HG03571 (cell line): ENCODE measurements at regions not wholly inside any gene's neighbourhood (a gene's known extent, or its start where the extent isn't known, plus 50 kb on each side); places are given as distances from the start of the nearest gene placed in this dataset.

Experiments used
- ATAC-seq: cut with Tn5 transposase; IDR thresholded peaks from one replicate; pipeline ENCODE4 v1.9.1; 2021; ENCODE audit not compliant: unreplicated experiment

DNA sequence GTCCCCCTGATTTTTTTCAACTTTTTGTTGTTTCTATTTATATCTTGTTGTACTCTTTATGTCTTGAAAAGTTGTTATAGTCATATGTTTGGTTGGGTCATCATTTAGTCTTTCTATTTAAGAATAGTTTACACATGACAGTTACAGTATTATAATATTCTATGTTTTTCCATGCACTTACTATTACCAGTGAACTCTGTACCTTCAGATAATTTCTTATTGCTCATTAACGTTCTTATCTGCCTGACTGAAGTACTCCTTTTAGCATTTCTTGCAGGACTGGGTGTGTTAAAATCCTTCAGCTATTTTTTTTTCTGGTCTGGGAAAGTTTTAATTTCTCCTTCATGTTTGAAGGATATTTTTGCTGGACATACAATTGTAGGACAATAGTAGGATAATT lies 157.7 kb upstream of the DIPK2B start:
- no peak for ATAC-seq

DNA sequence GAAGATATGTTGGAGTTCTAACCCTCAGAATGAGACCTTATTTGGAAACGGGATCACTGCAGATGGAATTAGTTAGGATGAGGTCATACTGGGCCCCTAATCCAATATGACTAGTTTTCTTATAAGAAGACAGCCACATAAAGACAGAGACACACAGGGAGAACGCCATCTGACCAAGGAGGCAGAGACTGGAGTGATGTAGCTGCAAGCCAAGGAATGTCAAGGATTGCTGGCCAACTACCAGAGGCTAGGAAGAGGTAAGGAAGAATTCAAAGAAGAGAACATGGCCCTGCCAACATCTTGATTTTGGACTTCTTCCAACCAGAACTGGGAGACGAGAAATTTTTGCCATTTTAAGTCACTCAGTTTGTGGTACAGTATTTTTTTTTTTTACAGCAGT lies 152.8 kb upstream of the DIPK2B start:
- no peak for ATAC-seq

DNA sequence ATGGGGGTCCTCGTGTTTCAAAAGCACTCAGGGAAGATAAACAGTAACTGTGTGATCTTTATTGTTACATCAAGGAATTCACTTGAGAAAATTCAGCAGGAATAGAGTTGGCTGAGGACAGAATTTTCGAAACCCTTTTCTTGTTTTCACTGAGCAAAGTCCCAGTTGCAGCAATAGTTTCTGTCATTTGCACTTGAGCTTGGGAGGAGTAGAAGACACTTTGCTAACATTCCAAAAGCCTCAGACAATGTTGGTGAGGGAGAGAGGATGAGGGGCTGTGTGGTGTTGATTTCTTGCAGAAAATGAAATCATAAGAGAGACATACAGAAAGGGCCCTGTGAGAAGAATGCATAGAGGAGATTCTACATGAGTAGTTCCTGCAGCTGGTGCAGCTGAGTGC lies 151.9 kb upstream of the DIPK2B start:
- ATAC-seq, result no peak

DNA sequence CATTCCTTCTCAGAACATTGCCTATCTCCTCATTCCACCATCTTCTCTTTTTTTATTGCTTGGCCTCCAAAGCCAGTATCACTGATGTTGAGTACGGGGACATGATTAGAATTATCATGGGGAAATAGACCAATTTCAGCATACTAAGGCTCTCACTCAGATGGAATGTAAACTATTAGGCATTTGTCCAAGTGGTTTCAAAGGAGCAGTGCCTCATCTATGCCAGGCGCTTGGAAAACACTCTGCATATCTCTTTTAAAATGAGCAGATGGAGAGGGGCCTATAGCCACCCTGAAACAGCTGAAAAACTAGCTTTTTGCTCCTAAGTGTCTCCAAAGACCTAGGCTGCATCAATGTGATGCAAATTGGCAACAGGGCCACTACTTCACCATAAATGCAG lies 150.8 kb upstream of the DIPK2B start:
- no peak for ATAC-seq

DNA sequence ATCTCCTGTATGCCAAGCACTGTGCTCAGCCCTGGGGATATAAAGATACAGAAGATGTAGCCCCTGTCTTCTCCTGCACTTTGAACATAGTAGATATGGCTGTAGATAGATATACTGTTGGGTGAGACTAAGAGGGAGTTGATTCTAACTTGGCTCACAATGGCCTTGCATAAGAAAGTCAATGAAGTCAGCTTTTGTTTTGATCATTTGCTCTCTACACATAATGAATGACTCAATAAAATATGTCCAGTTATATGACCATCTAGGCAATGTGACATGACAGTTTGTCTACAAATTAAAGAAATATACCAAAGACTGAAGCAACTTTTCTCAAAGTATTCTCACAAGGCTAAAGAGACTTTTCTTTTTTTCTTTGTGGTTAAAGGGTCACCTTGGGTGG lies 147.6 kb upstream of the DIPK2B start:
- no peak for ATAC-seq

DNA sequence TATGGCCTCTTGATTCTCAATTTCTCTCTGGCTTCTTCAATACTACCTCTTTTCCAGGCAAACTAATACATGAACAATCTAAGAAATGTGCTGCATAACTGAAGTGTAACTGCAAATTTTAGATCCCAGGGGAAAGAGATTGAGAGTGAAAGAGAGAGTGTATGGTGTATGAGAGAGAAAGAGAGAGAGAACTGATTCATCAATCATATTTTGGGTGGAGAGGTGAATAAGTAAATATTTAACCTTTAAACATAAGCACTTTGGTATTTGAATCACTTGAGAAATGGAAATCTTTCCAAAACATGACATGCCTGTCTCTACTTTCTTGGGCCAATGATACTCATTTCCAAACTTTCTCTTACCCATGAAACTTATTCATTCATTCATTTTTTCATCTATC lies 147.2 kb upstream of the DIPK2B start:
- no peak for ATAC-seq

DNA sequence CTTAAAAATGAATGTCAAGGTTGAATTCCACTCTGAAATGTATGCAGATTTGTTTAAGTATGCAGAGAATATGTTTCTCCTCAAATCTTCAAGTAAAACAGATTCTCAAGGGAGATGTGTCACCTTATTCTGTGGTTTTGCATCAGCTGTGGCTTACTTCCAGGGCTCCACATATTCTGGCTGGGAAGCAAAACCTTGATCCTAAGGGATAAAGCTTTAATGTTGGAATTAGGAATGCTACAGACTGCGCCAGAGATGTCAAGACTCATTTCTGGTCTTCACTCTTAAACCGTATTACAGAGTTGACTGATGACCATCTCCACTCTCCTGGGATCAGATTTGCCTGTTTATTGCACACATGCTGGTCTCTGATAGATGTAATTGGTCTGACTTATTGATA lies 143.9 kb upstream of the DIPK2B start:
- ATAC-seq, result no peak

DNA sequence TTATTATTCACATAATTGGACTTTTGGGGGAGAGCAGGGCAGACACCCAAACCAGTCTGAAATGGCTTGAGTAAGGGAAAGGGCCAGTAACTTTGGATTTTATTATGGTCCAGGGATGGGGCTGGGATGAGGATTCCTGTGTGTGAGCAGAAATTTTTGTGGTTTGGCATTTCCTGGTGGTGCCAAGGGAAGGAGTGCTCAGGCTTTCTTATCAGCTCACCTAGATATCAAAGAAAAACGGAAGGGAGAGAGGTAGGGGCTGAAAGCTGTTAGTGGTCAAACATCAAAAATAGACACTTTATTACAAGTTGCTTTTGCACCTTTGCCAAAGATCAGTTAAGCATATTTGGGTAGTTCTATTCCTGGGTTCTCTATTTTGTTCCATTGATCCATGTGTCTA lies 128.5 kb upstream of the DIPK2B start:
- ATAC-seq, result no peak

DNA sequence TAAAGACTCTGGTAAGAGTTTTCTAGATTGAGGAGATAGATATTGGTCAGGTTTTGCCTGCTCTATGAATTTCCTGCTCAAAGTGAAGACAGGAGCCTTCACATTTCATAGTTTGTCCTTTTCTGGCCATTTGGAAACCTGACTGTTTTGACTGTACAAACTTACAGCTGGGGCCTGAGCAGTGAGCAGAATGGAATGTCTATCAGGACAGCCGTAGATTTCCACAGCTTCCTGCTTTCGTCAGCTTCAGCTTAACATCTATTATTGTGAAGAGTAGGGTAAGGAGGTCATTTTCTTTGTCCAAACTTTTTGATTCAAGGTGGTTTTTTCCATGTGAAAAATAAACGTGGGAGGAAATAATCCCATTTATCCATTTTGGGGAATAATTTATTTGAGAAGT lies 124.3 kb upstream of the DIPK2B start:
- no peak for ATAC-seq

DNA sequence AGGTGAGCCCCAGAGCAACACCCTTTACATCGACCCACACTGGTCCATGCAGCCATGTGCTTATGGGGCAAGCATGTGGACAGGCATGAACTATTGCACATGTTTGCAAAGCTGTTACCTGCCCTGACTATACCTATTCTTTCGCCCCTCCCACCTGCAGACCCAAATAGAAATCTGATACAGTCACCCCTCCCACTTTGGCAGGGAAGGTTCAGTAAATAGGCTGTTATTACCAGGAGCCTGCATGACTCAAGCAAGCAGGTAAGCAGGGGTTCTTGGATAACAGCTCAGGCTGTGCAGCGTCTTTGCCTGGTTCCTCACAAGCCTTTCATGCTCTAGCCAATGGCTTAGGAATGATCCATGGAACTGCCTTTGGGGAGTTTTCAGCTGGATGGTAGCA lies 122.7 kb upstream of the DIPK2B start:
- ATAC-seq, result no peak

DNA sequence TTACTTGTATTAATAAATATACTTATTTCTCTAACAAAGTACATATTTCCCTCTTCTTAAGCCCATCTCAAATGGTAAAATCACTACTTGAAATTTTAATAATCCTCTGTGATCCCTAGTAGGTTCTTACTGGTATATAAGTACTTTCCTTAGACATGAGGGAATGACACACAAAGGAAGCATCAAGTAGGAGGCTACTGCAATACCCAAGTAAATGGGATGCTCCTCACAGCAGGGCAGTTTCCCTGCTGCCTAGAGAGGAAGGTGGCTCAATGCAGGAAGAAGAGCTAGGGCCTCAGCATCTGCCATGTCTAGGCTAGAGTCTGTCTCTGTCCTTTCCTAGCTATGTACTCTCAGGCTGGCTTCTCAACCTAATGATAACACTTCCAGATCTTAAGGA lies 122.1 kb upstream of the DIPK2B start:
- no peak for ATAC-seq

DNA sequence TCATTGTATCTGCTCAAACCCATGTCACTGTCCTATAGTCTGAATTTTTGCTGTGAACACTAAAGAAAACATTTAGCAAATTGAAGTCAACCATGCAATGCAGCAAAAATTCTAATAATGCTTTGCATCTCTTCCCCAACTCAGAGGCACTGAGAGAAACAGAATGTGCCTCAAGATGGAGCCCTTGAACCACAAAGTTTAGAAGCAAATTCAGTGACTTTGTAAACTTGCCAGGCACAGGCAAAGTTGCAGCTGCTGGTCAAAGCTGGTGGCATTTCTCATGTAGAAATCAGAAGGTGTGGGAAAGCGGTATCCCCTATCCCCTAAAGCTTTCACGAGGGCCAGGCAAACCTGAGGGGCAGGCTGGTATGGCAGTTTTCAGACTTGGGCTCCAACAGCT lies 121.7 kb upstream of the DIPK2B start:
- ATAC-seq, result no peak

DNA sequence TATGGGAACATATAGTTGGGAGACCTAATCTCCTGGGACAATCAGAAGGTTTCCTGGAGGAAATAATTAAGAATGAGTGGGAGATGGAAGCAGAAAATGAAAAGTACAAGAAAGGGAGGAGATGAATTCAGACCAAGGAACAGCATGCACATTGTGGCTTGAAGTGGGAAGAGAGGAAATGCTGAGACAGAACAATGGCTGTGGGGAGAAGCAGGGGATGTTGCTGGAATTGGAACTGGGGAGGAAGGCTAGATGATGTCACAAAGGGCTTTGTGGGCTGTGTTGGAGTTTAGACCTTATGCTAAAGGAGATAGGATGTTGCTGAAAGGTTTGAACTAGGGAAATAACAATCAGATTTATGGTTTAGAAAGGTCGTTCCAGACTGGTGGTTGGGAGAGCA lies 119.5 kb upstream of the DIPK2B start:
- no peak for ATAC-seq

DNA sequence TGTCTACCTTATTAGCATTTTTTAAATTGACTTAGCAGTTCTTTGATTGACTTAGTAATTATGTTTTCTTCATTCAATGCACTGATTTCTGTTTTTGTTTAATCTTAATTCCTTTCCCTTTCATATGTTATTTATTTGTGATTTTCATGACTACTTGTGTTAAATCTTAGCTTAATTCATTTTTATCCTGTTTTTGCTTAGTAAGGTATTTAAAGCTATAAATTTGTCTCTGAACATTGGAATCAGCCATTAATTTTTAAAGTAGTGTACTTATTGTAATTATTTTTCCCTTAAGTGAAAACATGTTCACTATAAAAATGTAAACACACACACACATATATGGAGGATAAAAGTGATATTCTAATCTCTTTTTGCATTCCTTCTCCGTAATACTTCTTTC lies 109.1 kb upstream of the DIPK2B start:
- ATAC-seq, result no peak

DNA sequence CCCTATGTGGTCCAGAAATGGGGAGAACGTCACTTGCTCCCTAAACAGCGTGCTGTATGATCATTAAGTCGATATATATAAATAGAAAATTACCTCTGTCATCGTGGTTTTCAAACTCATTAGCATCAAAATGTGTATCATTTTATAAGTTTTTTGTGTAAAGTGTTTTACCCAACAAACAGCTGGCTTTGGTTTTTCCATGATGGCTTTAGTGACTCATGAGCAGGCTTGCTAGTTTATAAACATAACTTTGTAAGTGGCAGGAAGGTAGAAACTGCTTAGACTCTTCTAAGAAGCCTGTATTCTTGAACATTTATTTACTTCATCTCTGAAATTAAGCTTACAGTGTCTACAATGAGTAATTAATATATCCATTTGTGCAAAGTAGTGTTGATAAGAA lies 108.4 kb upstream of the DIPK2B start:
- ATAC-seq, result no peak

DNA sequence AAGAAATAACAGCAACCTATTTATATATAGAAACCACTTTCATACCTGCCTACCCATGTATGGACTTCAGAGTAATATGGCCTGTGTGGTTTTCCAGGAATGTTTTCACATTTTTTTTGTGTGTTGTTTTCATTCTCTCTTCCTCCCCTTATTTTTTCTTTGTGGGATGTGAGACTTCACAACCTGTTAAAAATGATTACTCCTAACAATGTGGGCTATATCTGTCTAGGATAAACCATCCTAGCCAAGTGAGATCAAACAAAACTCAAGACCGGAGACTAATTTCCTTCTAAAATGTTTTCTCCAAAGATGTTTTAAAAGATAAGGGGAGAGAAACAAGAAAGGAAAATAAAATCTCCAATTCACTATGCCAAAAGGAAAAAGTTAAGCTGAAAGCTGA lies 106.1 kb upstream of the DIPK2B start:
- ATAC-seq, result no peak

DNA sequence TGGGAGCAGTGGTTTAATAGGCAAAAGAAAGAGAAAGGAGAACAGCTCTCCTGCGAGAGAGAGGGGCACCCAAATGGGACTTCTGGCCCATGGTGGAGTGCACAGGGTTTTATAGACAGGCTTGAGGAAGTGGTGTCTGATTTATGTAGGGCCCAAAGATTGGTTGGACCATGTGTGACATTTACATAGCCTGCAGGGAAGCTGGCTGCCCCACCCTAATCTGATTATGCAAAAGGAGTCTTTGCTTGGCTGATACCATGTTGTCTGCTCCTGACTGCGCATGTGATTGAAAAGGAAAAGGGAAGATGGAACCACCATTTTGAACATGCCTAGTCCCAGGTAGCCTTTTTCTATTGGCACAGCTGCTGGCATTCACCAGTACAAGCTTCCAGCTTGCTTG lies 100.0 kb upstream of the DIPK2B start:
- no peak for ATAC-seq

DNA sequence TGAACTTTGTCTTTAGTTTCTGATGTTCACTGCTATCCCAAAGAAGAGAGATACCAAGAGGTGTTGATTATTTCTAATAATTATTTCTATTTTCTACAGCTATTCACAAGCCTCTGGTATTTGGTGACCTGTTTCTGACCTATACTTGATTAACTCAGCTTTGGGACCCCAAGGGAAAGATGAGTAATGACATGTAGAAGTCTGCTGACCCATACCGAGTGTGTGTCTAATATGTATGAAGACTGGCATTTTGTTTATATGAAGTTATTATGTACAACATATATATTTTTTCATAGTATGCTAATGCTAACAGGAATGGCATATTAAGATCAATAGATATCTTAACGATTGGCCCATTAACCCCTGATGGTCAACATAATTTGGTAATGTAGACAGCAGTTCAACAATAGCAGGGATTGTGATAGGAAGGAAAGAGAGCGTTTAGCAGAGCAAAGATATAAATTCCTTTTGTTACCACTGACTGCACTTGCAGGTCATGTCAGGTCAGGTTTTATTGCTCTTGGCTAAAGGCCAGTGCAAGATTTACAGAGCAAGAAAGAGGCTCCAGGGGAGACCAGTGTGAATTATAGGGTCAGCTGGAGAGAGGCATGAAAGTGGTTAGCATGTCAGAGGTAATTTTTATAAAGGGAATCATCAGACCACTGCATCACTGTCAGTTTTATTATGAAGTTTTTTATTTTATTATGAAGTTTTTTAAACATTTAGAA lies 94.7 kb upstream of the DIPK2B start:
- ATAC-seq, result no peak

DNA sequence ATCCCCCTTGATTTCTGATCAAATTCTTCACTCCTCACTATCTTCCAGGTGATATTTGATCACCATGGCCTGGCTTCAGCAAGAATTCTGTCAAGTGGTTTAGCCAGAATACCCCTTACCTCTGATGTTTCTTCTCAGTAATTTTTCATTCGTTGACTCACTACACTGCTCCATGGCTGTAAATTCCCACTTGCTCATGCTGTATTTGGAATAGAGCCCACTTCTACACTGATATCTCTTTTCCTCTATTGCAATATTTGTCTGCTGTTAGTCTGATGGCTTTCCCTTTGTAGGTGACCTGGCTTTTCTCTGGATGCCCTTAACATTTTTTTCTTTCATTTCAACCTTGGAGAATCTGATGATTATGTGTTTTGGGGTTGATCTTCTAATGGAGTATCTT lies 73.9 kb upstream of the DIPK2B start:
- ATAC-seq, result no peak

DNA sequence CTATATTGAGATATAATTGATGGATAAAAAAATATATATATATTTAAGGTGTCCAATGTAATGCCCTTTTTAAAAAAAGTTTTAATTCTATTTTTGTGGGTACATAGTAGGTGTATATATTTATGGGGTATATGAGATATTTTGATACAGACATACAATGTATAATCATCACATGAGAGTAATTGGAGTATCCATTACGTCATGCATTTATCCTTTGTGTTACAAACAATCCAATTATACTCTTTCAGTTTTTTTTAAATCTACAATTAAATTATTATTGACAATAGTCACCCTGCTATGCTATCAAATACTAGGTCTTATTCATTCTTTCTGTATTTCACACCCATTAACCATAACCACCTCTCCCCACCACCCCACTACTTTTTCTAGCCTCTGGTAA lies 66.3 kb upstream of the DIPK2B start:
- ATAC-seq, result no peak

DNA sequence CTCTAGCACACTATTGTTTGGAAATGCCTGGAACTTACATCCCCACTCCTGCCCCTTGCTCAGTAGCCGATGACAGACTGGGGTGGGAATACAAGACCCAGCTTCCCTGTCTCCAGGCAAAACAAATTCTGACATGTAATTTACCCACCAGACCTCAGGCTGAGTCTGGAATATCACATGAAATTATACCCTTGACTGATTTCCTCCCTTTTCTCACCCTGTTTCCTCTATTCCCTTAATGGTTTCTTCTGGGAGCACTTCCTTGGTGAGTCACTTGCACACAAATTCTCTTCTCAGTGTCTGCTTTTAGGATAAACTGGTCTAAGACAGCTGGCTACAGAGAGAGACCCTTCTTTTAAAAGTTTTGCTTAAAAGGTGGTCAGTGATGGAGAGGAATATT lies 65.8 kb upstream of the DIPK2B start:
- ATAC-seq, result no peak

DNA sequence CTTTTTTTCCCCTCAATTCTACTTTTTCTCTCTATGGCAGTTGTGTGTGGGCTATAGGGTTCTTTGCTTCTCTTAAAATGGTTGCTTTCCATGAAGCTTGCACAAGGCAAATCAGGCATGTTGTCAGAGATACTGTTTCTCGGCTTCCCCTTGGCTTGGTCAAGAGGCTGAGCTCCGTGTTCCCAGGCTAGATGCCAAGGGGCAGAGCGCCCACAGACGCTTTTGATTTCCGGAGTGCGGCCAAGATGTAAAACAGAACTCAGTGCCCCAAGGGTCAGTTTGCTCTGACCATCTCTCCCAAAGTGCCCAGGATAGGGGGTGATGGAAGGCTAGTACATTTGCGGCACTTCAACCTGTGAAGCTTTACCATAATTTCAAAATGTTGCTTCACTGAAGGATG lies 64.2 kb upstream of the DIPK2B start:
- no peak for ATAC-seq

DNA sequence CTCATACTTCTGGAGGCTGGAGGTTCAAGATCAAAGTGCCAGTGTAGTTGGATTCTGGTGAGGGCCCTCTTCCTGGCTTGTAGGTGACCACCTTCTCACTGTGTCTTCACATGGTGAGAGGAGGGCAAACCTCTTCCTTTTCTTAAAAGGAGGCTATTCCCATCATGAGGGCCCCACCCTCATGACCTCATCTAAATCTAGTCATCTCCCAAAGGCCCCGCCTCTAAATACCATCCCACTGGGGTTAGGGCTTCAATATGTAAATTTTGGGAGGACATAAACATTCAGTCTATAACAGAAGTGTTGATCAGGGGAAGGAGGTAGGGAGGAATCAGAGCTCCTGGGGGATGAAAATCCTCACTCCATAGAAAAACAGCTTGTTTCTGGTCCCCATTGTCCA lies 60.8 kb upstream of the DIPK2B start:
- no peak for ATAC-seq

DNA sequence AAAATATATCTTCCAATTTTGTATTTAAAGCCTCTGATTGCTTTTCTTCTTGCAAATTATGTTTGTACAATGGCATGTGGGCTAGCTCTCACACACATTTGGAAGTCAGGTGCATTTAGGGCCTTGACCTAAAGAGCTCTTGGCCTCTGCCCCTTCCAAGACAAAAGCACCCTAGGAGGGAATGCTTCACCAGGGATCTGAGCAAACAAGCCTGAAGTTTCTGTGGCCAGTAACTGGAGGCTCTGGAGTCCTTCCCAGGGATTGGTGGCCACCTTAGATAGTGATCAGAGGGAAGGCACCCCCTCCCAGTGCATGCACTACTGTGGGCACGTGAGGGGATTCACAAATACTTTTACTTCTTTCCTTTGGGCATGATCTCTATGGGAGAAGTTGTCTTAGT lies 60.3 kb upstream of the DIPK2B start:
- ATAC-seq, result no peak
